NCI-H774 (cell line): ENCODE measurements at regions not wholly inside any gene's neighbourhood (a gene's known extent, or its start where the extent isn't known, plus 50 kb on each side); places are given as distances from the start of the nearest gene placed in this dataset.
"Not testable (repeated sequence)": the region's sequence is repeated elsewhere in the genome, so short reads cannot be mapped to it uniquely, and the experiment has no call there.

Experiments
- DNase-seq: peaks from one replicate; lab custom pipeline; 2025; lab: John Stamatoyannopoulos, UW

GRCh38 chr5:174521449-174521848 lies 202.9 kb upstream of the MSX2 start:
- DNase-seq: no peak

- DNase-seq: no peak
Observed at GRCh38 chr5:174522480-174523260, 201.7 kb upstream of the MSX2 start.

- DNase-seq: no peak
Observed at GRCh38 chr5:174523311-174524071, 200.9 kb upstream of the MSX2 start.

- no peak for DNase-seq
Observed at GRCh38 chr5:174524351-174524750, 200.0 kb upstream of the MSX2 start.

- DNase-seq: no peak
Observed at GRCh38 chr5:174526177-174526576, 198.2 kb upstream of the MSX2 start.

- DNase-seq: no peak
Observed at GRCh38 chr5:174527916-174528540, 196.4 kb upstream of the MSX2 start.

- DNase-seq: no peak
Observed at GRCh38 chr5:174528821-174529544, 195.4 kb upstream of the MSX2 start.

- no peak for DNase-seq
Observed at GRCh38 chr5:174529925-174530681, 194.3 kb upstream of the MSX2 start.

- no peak for DNase-seq
Observed at GRCh38 chr5:174531782-174532191, 192.6 kb upstream of the MSX2 start.

GRCh38 chr5:174532455-174533453 lies 191.6 kb upstream of the MSX2 start:
- no peak for DNase-seq

GRCh38 chr5:174533751-174534241 lies 190.6 kb upstream of the MSX2 start:
- no peak for DNase-seq

GRCh38 chr5:174535669-174536068 lies 188.7 kb upstream of the MSX2 start:
- DNase-seq: no peak

GRCh38 chr5:174539823-174540222 lies 184.6 kb upstream of the MSX2 start:
- DNase-seq: not testable (repeated sequence)

- no peak for DNase-seq
Observed at GRCh38 chr5:174542037-174542436, 182.3 kb upstream of the MSX2 start.

GRCh38 chr5:174542471-174542870 lies 181.9 kb upstream of the MSX2 start:
- DNase-seq: no peak

- no peak for DNase-seq
Observed at GRCh38 chr5:174545926-174546325, 178.5 kb upstream of the MSX2 start.

GRCh38 chr5:174547814-174548213 lies 176.6 kb upstream of the MSX2 start:
- no peak for DNase-seq

GRCh38 chr5:174549254-174549653 lies 175.1 kb upstream of the MSX2 start:
- no peak for DNase-seq

GRCh38 chr5:174550026-174550425 lies 174.4 kb upstream of the MSX2 start:
- DNase-seq: no peak

GRCh38 chr5:174552428-174552827 lies 172.0 kb upstream of the MSX2 start:
- no peak for DNase-seq
